HG03103 (cell line): ENCODE measurements at regions not wholly inside any gene's neighbourhood (a gene's known extent, or its start where the extent isn't known, plus 50 kb on each side); places are given as distances from the start of the nearest gene placed in this dataset.
"Not testable (repeated sequence)": the region's sequence is repeated elsewhere in the genome, so short reads cannot be mapped to it uniquely, and the experiment has no call there.

Experiments
- ATAC-seq: cut with Tn5 transposase; IDR thresholded peaks from one replicate; pipeline ENCODE4 v1.9.1; 2021; ENCODE audit warnings: low read depth; ENCODE audit not compliant: unreplicated experiment

DNA sequence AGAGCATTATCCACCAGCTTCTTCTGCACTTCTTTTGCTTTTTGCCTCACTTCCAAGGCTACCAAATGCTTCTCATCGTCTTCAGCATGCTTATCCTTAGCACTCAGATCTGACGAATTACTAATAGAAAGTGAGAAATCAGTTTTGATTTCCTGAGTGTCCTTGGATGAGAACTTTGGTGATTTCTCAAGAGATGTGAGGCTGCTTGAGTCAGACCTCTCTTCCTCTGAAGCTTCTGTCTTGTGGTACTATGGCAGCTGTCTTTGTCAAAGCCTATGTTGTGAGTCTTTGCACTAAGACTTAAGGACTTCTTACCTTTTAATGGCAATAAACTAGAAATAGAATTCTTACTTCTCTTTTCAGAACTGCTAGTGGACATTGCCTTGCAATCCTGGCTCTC is 169.9 kb downstream of the CPE start:
- ATAC-seq, result no peak

DNA sequence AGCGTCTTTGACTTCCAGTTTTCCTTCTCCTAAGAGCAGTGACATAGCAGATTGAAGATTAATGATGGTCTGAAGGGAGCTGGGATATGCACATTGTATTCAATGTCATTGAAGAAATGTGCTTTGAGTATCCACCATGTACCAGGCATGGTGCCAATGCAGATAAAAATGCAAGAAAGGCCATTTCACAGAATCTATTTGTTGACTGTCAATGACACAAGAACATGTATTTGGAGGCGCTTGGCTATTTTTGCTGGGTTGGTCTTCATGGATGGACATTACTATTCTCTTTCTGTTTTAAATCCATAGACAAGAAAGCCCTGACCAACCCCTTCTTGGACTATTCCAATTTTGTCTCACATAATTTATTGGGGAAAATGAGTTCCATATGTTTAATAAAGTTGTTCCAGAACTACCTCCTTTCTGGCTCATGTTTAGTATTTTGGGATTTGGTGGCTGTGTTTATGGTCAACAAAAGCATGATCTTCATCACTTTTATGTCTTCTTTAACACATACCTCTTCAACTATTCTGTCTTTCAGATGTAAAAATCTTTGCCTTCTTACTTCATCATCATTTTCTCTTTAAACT is 174.5 kb downstream of the CPE start:
- no peak for ATAC-seq

- ATAC-seq, result no peak
Observed at GRCh38 chr4:165555302-165555701, 176.5 kb downstream of the CPE start.

DNA sequence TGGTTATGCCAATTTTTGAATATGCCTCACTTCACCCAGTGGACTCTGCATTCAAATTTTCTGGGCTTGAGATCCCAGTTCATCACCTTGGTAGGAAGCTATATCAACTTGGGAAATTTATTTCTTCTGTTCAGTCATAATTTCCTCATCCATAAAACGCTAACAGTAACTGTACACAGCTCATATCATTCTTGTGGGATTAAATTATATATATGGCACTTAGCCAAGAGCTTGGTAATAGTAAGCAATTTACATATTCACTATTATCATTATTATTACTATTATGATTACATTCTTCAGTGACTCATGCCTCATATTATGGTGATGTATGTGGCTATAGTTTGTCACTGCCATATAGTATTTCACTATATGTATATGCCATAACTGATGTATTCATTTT is 177.6 kb downstream of the CPE start:
- no peak for ATAC-seq

DNA sequence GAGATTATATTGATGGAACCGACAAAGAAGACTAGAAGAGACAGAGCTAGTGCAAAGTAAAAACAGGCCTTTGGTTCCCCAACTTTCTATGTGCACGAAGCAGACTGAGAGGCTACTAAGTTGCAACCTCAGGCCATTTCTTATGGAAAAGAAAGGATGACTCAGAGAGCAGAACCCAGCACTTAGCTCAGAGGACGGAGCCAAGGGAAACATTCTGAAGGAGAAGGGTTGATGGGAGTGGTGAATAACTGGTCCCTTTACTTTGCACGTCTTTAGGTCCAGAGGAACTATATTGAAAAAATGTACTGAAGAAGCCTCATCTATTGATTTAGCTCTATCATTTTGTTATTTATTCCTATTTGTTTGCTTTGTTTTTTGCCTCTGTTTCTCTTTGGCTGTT is 182.1 kb downstream of the CPE start:
- no peak for ATAC-seq

DNA sequence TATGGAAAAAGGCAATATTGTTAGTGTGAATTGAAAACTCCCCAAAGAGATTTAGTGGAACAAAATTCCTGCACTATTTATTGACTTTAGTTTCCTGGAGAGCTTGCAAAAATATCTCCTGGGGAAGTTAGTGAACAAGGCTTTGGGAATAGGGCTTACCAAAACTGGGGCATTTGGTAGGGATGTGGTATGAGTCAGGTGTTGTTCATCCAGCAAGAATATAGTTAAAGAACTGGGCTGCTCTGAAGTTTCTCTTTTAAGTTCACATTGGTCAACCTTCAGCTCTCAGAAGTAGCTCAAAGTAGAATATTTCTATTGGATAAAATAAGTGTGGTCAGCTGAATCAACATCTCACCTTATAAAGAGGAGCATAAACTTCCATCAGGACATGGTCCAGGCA is 185.0 kb downstream of the CPE start:
- ATAC-seq, result no peak

DNA sequence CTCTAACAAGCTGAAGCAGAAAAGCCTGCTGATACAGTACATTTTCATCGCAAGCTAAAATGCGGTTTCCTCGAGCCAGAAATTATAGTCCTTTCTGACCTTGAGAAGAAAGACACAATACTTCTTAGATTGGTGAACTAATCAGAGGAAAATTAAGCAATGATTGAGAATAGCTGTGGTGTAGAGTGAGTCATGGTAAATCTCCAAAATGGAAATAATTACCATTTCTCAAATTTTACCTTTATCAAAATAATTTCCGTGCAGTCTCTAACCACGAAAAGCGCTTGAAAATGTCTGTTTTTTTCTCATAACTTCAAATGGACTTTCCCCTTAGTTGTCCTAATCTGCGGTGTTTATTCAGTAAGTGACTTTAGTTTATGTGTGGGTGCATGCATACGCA is 190.2 kb downstream of the CPE start:
- ATAC-seq, result no peak

DNA sequence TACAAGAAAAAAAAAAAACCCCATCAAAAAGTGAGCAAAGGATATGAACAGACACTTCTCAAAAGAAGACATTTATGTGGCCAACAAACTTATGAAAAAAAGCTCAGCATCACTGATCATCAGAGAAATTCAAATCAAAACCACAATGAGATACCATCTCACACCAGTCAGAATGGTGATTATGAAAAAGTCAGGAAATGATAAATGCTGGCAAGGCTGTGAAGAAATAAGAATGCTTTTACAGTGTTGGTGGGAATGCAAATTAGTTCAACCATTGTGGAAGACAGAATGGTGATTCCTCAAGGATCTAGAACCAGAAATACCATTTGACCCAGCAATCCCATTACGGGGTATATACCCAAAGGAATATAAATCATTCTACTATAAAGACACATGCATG is 192.7 kb downstream of the CPE start:
- not testable (repeated sequence) for ATAC-seq

- ATAC-seq, result no peak
Observed at GRCh38 chr4:165580351-165580905, 201.6 kb downstream of the CPE start.

- ATAC-seq, result no peak
Observed at GRCh38 chr4:165583341-165583740, 204.5 kb downstream of the CPE start.

- no peak for ATAC-seq
Observed at GRCh38 chr4:165584916-165585315, 206.1 kb downstream of the CPE start.

DNA sequence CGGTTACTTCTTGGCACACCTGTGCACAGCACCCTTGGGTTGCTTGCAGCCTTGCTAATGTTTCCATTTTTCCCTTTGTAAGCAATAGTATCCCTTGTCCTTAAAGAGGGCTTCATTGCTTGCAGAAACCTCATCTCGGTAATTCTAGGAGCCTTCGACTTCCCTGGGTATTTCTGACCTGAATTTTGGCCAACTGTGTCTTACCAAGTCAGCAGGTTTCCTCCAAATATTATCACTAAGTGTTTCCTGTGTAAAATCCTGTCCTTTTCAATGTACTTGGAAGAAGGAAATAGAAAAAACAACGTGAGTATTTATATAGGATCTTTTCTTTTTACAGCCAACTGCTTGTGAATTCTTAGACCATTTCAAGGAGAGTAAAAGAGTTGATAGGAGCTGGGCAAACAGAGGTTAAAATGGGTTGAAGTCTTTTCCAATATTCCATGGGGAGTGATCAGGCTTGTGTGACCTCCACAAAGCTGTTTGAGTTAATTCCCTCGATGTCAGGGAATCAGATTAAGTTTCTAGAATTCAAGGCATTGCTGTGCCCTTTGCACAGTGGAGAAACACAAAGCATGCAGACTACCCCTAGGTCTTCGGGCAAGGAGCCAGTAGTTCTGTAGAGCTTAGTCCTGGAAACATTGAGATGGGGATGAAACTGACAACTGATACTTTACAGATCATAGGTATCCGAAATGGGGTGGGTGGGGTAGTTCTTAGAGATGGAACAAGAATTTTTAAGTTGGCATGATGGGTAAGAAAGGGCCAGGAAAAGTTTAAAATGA is 209.9 kb downstream of the CPE start:
- ATAC-seq, result no peak

DNA sequence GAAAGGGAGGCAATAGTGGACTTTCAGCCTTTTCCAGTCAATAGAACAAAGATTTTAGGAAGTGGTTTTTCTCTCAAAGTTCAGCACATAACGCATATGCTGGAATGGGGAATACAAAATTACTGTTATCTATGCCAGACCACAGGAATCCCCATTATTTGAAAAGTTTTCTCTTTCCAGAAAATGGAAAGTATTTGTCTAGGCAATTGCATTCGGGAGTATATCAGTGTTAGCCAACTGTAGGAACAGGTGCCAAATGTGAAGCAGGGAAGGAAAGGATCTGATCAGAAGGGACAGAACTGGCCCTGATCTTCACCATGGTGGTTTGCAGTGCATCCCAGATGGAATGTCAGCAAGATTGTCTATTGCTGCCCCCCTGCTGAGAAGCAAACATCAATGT is 213.6 kb downstream of the CPE start:
- ATAC-seq, result no peak

DNA sequence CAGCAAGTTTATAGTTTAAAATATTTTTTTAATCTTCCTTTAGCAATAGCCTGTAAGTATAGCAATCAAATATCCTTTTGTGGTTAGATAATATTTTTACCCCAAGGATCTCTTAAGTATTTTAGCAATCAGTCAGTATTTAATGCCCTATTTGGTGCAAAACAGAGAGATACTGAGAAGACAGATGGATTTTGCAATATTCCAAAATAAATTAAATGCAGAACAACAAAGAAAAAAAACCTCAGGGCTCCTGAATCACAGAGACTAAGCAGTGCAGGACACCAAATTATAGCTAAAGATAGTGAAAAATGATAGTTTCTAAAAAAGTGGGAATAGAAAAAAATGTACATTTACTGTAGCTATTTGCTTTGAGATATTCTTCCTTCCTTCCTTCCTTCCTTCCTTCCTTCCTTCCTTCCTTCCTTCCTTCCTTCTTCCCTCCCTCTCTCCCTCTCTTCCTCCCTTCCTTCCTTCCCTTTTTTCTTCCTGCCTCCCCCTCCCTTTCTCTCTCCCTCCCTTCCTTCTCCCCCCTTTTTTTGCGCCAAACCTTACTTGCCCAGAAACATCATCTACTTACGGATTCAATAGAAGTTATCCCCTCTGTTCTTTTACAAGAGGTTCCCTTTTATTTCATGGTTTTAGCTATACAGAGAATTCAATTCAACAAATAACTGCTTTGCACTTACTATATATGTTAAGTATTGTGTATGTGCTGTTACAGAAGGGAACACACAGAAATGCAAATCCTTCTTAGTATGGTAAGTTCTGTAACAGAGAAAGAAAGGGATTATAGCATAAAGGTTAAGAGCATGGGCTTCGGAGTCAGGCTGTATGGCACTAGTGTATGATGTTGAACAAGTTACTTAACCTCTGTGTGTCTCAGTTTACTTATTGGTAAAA is 219.0 kb downstream of the CPE start:
- no peak for ATAC-seq

- no peak for ATAC-seq
Observed at GRCh38 chr4:165600959-165601683, 222.3 kb downstream of the CPE start.

DNA sequence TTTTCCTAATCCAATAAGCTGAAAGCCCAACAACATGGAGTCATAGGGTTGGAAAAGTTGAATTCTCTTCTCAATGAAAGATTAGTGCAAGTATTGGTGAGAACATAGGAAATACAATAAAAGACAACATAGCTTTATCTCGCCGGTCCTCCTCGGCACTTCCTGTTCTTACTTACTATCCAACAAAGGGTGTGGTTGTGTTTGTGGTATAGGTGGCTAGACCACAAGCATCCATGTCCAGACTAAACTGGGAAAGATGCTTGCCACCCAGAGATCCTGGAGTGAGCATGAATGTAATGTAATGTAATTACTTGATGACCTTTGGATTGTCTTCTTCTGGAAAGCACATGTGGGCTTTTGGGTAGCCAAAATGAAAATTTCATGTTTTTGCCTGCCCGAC is 223.8 kb downstream of the CPE start:
- no peak for ATAC-seq

DNA sequence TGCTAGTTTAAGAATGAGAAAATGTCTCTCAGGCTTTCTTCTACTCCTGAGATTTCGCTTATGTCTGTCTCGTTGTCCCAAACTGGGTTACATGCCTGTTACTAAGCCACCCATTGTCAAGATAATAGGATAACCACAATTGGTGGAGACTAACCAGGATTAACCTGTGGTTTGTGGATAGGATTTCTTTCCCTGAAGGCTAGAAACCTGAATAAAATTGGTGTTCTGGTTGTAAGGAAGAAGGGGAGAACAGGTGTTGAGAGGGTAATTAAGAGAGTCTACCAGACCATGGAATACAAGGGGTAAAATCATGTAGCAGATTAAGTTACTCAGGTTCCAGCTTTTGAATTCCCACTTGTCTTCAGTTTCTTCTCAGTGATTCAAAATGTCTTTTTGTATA is 225.4 kb downstream of the CPE start:
- no peak for ATAC-seq

- no peak for ATAC-seq
Observed at GRCh38 chr4:165605811-165606210, 227.0 kb downstream of the CPE start.

DNA sequence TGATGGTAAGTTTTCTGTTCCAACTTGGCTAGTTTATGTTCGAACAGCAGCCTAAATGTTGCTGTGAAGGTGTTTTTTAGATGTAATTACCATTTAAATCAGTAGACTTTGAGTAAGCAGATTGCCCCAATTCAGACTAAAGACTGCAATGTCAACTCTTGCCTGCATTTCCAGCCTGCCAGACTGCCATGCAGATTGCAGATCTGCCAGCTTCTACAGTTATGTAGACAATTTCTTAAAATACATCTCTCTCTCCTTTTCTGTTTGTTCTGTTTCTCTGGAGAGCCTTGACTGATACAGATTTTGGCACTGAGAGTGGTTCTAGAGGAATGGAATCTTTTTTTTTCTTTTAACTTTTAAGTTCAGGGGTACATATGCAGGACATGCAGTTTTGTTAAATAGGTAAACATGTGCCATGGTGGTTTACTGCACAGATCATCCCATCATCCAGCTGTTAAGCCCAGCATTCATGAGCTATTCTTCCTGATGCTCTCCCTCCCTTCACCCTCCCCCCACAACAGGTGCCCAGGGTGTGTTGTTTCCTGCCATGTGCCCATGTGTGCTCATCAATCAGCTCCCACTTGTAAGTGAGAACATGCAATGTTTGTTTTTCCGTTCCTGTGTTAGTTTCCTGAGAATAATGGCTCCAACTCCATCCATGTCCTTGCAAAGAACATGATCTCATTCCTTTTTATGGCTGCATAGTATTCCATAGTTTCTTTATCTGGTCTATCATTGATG is 227.8 kb downstream of the CPE start:
- no peak for ATAC-seq

DNA sequence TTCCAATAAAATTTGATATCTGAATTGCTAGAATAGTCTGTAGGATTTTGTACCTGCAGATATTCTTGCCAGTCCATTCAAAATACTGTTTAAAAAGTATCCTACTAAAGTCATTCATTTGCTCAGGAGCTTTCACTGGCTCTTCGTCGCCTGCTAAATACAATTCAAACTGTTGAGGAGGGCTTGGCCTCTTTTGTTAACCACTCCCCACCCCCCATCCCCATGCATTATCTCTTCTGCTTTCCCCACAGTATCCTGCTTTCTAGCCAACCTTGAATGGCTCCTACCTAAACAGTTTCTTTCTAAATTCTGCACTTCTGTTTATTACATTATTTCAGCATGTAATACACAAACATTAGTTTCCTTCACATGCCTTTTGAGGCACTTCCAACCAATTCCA is 230.8 kb downstream of the CPE start:
- no peak for ATAC-seq
